ENCODE measurements at regions not wholly inside any gene's neighbourhood (a gene's known extent, or its start where the extent isn't known, plus 50 kb on each side); places are given as distances from the start of the nearest gene placed in this dataset.

DNA sequence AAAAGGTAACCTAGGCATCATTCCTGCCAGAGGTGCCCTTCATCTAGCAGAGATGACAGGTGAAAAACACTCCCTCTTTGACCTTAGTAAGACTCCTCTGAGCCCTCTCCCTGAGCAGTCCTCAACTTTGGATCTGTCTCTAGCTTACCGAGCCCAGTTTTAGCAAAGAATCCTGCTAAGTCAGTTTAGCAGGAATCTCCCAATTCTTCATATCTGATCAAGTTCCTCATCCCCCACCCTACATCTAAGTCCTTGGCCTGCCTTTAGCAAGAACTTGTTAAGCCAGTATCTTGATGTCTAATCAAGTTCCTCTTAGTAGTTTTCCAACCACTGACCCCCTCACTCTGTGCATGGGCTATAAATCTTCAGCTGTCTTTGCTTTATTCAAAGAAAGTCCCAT, 235.6 kb downstream of the OMA1 start:
- Mint-ChIP-seq H3K9me3 (ENCODE audit: unreplicated experiment) (no peaks in the 10 kb centered on the region), H3K4me1 (ENCODE audit: unreplicated experiment) (no peaks in the 10 kb centered on the region), H3K27me3 (ENCODE audit: unreplicated experiment) (no peaks in the 10 kb centered on the region), H3K4me3 (ENCODE audit: unreplicated experiment) (no peak overlapping the region), H3K36me3 (ENCODE audit: unreplicated experiment) (no peaks in the 10 kb centered on the region), H3K27ac (ENCODE audit: unreplicated experiment) (no peak overlapping the region)
- no peak for DNase-seq (ENCODE audit: extremely low spot score, unreplicated experiment)
- TF ChIP-seq, protein P1, sequence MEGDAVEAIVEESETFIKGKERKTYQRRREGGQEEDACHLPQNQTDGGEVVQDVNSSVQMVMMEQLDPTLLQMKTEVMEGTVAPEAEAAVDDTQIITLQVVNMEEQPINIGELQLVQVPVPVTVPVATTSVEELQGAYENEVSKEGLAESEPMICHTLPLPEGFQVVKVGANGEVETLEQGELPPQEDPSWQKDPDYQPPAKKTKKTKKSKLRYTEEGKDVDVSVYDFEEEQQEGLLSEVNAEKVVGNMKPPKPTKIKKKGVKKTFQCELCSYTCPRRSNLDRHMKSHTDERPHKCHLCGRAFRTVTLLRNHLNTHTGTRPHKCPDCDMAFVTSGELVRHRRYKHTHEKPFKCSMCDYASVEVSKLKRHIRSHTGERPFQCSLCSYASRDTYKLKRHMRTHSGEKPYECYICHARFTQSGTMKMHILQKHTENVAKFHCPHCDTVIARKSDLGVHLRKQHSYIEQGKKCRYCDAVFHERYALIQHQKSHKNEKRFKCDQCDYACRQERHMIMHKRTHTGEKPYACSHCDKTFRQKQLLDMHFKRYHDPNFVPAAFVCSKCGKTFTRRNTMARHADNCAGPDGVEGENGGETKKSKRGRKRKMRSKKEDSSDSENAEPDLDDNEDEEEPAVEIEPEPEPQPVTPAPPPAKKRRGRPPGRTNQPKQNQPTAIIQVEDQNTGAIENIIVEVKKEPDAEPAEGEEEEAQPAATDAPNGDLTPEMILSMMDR (IDR thresholded peaks at IDR 0.05), result no peak

DNA sequence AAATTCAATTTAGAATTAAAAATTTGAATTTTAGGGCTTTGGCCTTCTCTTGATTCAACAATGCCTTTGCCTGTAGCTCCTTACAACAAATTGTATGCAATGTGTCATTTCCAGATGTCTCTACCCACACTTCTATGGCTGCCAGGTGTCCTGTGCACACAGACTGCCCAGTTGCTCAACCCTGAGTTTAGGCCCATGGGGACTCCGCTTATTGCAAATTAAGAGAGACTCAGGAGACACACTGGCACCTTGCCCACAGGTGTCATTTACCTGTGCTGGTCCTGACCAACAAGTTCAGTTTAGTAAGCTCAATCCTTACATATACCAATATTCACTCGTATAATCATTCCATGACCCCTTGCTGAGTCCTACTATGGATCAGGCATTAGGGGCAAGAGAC, 236.1 kb downstream of the OMA1 start:
- Mint-ChIP-seq H3K9me3 (ENCODE audit: unreplicated experiment) (no peaks in the 10 kb centered on the region), H3K36me3 (ENCODE audit: unreplicated experiment) (no peaks in the 10 kb centered on the region), H3K27ac (ENCODE audit: unreplicated experiment) (no peak overlapping the region), H3K4me3 (ENCODE audit: unreplicated experiment) (no peak overlapping the region), H3K4me1 (ENCODE audit: unreplicated experiment) (no peaks in the 10 kb centered on the region), H3K27me3 (ENCODE audit: unreplicated experiment) (no peaks in the 10 kb centered on the region)
- TF ChIP-seq, protein P1 (IDR thresholded peaks at IDR 0.05), result no peak
- DNase-seq (ENCODE audit: extremely low spot score, unreplicated experiment), result no peak

DNA sequence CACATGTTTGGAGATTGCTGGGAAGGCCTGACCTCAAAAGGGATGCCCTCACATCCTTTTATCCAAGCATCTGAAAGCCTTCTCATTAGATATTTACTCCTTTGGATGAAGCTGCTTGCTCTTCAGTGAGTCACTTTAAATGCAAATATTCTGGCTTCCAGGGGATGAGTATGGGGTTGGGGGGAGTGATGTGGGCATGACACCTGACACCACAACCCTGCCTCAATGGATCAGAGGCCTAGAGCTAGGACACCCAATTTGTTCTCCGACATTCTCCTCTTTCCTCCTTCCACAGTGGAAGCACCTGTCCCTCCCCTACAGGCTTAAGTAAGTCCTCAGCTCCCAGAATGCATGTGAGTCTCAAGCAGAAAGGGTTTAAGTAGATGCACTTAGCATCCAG, 238.3 kb downstream of the OMA1 start:
- Mint-ChIP-seq H3K27ac (ENCODE audit: unreplicated experiment) (no peak overlapping the region), H3K36me3 (ENCODE audit: unreplicated experiment) (no peaks in the 10 kb centered on the region), H3K4me1 (ENCODE audit: unreplicated experiment) (no peaks in the 10 kb centered on the region), H3K27me3 (ENCODE audit: unreplicated experiment) (no peaks in the 10 kb centered on the region), H3K4me3 (ENCODE audit: unreplicated experiment) (no peak overlapping the region), H3K9me3 (ENCODE audit: unreplicated experiment) (no peaks in the 10 kb centered on the region)
- TF ChIP-seq, protein P1 (IDR thresholded peaks at IDR 0.05), result no peak
- no peak for DNase-seq (ENCODE audit: extremely low spot score, unreplicated experiment)

DNA sequence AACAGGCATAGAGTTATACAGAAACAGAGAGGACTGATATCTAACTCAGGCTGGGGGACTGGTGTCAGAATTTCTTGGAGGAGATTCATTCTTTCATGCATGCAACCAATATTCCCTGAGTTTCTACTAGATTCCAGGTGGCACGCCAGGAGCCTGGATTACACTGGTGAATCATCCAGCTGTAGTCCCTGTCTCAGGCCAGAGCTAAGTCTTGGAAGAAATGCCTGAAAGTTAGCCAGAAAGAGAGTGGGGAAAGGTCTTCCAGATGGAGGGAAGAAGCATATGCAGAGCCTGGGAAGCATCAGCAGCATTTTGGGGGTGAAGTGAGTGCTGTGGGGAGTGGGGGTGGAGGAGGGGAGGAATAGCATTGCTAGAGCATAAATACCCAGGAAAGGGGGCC, 239.1 kb downstream of the OMA1 start:
- H3K9me3 Mint-ChIP-seq (ENCODE audit: unreplicated experiment), result no peaks in the 10 kb centered on the region
- TF ChIP-seq, protein P1 (IDR thresholded peaks at IDR 0.05), result no peak
- no peaks in the 10 kb centered on the region for H3K36me3 Mint-ChIP-seq (ENCODE audit: unreplicated experiment)
- no peak for DNase-seq (ENCODE audit: extremely low spot score, unreplicated experiment)
- H3K4me1 Mint-ChIP-seq (ENCODE audit: unreplicated experiment), result no peaks in the 10 kb centered on the region
- H3K27me3 Mint-ChIP-seq (ENCODE audit: unreplicated experiment), result no peaks in the 10 kb centered on the region
- no peak overlapping the region for H3K27ac Mint-ChIP-seq (ENCODE audit: unreplicated experiment)
- H3K4me3 Mint-ChIP-seq (ENCODE audit: unreplicated experiment), result no peak overlapping the region

DNA sequence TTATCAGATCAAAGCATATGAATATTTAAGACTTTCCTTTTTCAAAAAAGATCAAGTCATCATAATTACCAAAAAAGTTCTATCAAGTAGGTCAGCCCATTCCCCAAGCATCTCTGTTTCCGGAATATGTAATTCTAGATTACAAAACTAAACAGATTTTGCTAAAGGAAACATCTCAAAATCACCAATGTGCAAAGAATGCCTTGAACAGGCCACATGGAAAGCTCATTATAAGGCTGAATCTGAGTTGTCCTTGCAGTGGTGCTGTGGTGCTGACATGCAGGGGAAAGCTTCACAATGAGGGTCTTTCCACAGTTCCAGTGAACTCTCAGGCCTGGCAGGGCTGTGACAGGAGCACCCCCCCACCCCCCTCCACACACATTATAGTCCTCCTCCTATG, 240.9 kb downstream of the OMA1 start:
- Mint-ChIP-seq H3K27ac (ENCODE audit: unreplicated experiment) (no peak overlapping the region), H3K27me3 (ENCODE audit: unreplicated experiment) (no peaks in the 10 kb centered on the region), H3K36me3 (ENCODE audit: unreplicated experiment) (no peaks in the 10 kb centered on the region), H3K4me3 (ENCODE audit: unreplicated experiment) (no peak overlapping the region), H3K9me3 (ENCODE audit: unreplicated experiment) (no peaks in the 10 kb centered on the region), H3K4me1 (ENCODE audit: unreplicated experiment) (no peaks in the 10 kb centered on the region)
- no peak for DNase-seq (ENCODE audit: extremely low spot score, unreplicated experiment)
- TF ChIP-seq, protein P1 (IDR thresholded peaks at IDR 0.05), result no peak

Data from osteocyte (in vitro differentiated cells).